ENCODE measurements at regions not wholly inside any gene's neighbourhood (a gene's known extent, or its start where the extent isn't known, plus 50 kb on each side); places are given as distances from the start of the nearest gene placed in this dataset.

DNA sequence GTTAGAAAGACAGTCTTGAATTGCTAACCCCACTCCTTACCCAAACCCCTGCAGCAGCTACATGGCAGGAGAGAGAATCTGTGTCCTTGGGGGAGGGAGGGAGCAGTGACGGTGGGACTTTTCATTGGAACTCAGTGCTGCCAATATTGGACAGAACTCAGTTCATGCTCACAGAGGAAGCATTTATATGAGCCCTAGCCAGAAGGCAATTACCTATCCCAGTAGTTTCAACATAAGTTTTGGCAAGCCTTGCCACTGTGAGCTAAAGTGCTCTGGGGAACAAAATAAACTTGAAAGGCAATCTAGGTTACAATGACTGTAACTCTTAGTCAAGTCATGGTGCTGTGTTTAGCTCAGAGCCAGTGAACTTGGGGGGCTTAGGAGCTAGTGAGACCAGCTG lies 1013.4 kb upstream of the COX7C start:
- TF ChIP-seq, protein P1, sequence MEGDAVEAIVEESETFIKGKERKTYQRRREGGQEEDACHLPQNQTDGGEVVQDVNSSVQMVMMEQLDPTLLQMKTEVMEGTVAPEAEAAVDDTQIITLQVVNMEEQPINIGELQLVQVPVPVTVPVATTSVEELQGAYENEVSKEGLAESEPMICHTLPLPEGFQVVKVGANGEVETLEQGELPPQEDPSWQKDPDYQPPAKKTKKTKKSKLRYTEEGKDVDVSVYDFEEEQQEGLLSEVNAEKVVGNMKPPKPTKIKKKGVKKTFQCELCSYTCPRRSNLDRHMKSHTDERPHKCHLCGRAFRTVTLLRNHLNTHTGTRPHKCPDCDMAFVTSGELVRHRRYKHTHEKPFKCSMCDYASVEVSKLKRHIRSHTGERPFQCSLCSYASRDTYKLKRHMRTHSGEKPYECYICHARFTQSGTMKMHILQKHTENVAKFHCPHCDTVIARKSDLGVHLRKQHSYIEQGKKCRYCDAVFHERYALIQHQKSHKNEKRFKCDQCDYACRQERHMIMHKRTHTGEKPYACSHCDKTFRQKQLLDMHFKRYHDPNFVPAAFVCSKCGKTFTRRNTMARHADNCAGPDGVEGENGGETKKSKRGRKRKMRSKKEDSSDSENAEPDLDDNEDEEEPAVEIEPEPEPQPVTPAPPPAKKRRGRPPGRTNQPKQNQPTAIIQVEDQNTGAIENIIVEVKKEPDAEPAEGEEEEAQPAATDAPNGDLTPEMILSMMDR (IDR thresholded peaks at IDR 0.05; ENCODE audit: low read depth, low read length, missing input control) = no peak
- TF ChIP-seq, protein P2, sequence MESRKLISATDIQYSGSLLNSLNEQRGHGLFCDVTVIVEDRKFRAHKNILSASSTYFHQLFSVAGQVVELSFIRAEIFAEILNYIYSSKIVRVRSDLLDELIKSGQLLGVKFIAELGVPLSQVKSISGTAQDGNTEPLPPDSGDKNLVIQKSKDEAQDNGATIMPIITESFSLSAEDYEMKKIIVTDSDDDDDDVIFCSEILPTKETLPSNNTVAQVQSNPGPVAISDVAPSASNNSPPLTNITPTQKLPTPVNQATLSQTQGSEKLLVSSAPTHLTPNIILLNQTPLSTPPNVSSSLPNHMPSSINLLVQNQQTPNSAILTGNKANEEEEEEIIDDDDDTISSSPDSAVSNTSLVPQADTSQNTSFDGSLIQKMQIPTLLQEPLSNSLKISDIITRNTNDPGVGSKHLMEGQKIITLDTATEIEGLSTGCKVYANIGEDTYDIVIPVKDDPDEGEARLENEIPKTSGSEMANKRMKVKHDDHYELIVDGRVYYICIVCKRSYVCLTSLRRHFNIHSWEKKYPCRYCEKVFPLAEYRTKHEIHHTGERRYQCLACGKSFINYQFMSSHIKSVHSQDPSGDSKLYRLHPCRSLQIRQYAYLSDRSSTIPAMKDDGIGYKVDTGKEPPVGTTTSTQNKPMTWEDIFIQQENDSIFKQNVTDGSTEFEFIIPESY (IDR thresholded peaks at IDR 0.05) = no peak
- TF ChIP-seq YY1 (IDR thresholded peaks at IDR 0.05) (no peak), TAF1 (conservative IDR thresholded peaks at IDR 0.05) (no peak), SP1 (IDR thresholded peaks at IDR 0.05) (no peak), GABPA (IDR thresholded peaks at IDR 0.05 in 1 of 2, conservative IDR thresholded peaks at IDR 0.05 in 1 of 2) (no peak)
- TF ChIP-seq, protein P3, sequence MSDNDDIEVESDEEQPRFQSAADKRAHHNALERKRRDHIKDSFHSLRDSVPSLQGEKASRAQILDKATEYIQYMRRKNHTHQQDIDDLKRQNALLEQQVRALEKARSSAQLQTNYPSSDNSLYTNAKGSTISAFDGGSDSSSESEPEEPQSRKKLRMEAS (IDR thresholded peaks at IDR 0.05) = no peak
- TF ChIP-seq, protein P4, sequence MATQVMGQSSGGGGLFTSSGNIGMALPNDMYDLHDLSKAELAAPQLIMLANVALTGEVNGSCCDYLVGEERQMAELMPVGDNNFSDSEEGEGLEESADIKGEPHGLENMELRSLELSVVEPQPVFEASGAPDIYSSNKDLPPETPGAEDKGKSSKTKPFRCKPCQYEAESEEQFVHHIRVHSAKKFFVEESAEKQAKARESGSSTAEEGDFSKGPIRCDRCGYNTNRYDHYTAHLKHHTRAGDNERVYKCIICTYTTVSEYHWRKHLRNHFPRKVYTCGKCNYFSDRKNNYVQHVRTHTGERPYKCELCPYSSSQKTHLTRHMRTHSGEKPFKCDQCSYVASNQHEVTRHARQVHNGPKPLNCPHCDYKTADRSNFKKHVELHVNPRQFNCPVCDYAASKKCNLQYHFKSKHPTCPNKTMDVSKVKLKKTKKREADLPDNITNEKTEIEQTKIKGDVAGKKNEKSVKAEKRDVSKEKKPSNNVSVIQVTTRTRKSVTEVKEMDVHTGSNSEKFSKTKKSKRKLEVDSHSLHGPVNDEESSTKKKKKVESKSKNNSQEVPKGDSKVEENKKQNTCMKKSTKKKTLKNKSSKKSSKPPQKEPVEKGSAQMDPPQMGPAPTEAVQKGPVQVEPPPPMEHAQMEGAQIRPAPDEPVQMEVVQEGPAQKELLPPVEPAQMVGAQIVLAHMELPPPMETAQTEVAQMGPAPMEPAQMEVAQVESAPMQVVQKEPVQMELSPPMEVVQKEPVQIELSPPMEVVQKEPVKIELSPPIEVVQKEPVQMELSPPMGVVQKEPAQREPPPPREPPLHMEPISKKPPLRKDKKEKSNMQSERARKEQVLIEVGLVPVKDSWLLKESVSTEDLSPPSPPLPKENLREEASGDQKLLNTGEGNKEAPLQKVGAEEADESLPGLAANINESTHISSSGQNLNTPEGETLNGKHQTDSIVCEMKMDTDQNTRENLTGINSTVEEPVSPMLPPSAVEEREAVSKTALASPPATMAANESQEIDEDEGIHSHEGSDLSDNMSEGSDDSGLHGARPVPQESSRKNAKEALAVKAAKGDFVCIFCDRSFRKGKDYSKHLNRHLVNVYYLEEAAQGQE (IDR thresholded peaks at IDR 0.05) = no peak

Measured in liver (tissue), 3 donors.